Vagina (tissue), 2 donors: ENCODE measurements at regions not wholly inside any gene's neighbourhood (a gene's known extent, or its start where the extent isn't known, plus 50 kb on each side); places are given as distances from the start of the nearest gene placed in this dataset.

Experiments
- DNase-seq, 2 donors: peaks; one replicate each; pipeline ENCODE4 v3.0.0-alpha.2; 2017; ENCODE audit errors: extremely low spot score in 2 of 2
- H3K27ac ChIP-seq: fragments of 200-600 bp; sonication (generic); one replicate; pipeline ENCODE4 v1.5.1; 2019
- H3K27me3 ChIP-seq: fragments of 200-600 bp; sonication (generic); one replicate; pipeline ENCODE4 v1.5.1; 2019
- H3K36me3 ChIP-seq, 2 donors: fragments of 200-600 bp; sonication (generic); one replicate each; pipeline ENCODE4 v1.5.1; 2017 to 2019
- H3K4me1 ChIP-seq: fragments of 200-600 bp; sonication (generic); one replicate; pipeline ENCODE4 v1.5.1; 2019
- H3K4me3 ChIP-seq, 2 donors: fragments of 200-600 bp; sonication (generic); 1 replicate in 1 of 2; 2 replicates in 1 of 2; pipeline ENCODE4 v1.5.1; 2016 to 2019
- H3K9me3 ChIP-seq: fragments of 200-600 bp; sonication (generic); one replicate; pipeline ENCODE4 v1.5.1; 2019
- CTCF ChIP-seq, 3 experiments: fragments of 450-650 bp in 2 of 3; fragments of 200-600 bp in 1 of 3; sonication (generic) in 1 of 3; IDR thresholded peaks; one replicate each; pipeline ENCODE4 v1.5.1; 2017 to 2019; ENCODE audit warnings: antibody characterized with exemption in 3 of 3, mild to moderate bottlenecking in 2 of 3, moderate library complexity in 2 of 3
- POLR2A ChIP-seq, 2 donors: fragments of 450-650 bp; IDR thresholded peaks; one replicate each; pipeline ENCODE4 v1.6.1; 2017; ENCODE audit warnings: antibody characterized with exemption in 2 of 2, mild to moderate bottlenecking in 2 of 2, moderate library complexity in 2 of 2
- POLR2AphosphoS5 ChIP-seq, 2 donors: sonication (generic); formaldehyde crosslinking; IDR thresholded peaks; one replicate each; pipeline ENCODE4 v1.9.0; 2017; ENCODE audit warnings: antibody characterized with exemption in 2 of 2, mild to moderate bottlenecking in 2 of 2, low read depth in 1 of 2; ENCODE audit not compliant: insufficient read depth in 1 of 2
- intact Hi-C: fragments of 100-400 bp; cut with DNase I; formaldehyde crosslinking; loops from one replicate; pipeline ENCODE4 v1.15.1; 2023

GRCh38 chr2:192292478-192292877 lies 97.7 kb upstream of the TMEFF2 start:
- no peak for DNase-seq
- H3K4me3 ChIP-seq = no peak overlapping the region
- no peak for TF ChIP-seq CTCF (IDR thresholded peaks at IDR 0.05)
- TF ChIP-seq POLR2AphosphoS5 (IDR thresholded peaks at IDR 0.05; ENCODE audit: insufficient read depth in 1 of 2, low read depth in 1 of 2) = no peak
- no peak for TF ChIP-seq POLR2A (IDR thresholded peaks at IDR 0.05)
- intact Hi-C loops = no loop called here
- H3K27ac ChIP-seq = no peak overlapping the region
- no peaks in the 10 kb centered on the region for H3K9me3 ChIP-seq
- no peaks in the 10 kb centered on the region for H3K27me3 ChIP-seq
- H3K36me3 ChIP-seq = no peaks in the 10 kb centered on the region
- H3K4me1 ChIP-seq = no peaks in the 10 kb centered on the region

- Histone ChIP-seq H3K4me1 (no peaks in the 10 kb centered on the region), H3K27ac (no peak overlapping the region), H3K36me3 (no peaks in the 10 kb centered on the region), H3K27me3 (no peaks in the 10 kb centered on the region), H3K9me3 (no peaks in the 10 kb centered on the region), H3K4me3 (no peak overlapping the region)
- no peak for DNase-seq
- intact Hi-C loops = no loop called here
- TF ChIP-seq POLR2AphosphoS5 (IDR thresholded peaks at IDR 0.05; ENCODE audit: insufficient read depth in 1 of 2, low read depth in 1 of 2) = no peak
- no peak for TF ChIP-seq POLR2A (IDR thresholded peaks at IDR 0.05)
- no peak for TF ChIP-seq CTCF (IDR thresholded peaks at IDR 0.05)
Measured at GRCh38 chr2:192288295-192288694, 93.6 kb upstream of the TMEFF2 start.

GRCh38 chr2:192286093-192286701 lies 91.5 kb upstream of the TMEFF2 start:
- no peak overlapping the region for H3K27ac ChIP-seq
- no peak overlapping the region for H3K4me3 ChIP-seq
- H3K36me3 ChIP-seq = no peaks in the 10 kb centered on the region
- no peak for TF ChIP-seq POLR2AphosphoS5 (IDR thresholded peaks at IDR 0.05; ENCODE audit: insufficient read depth in 1 of 2, low read depth in 1 of 2)
- TF ChIP-seq CTCF (IDR thresholded peaks at IDR 0.05) = no peak
- TF ChIP-seq POLR2A (IDR thresholded peaks at IDR 0.05) = no peak
- intact Hi-C loops = no loop called here
- no peak for DNase-seq
- no peaks in the 10 kb centered on the region for H3K4me1 ChIP-seq
- no peaks in the 10 kb centered on the region for H3K9me3 ChIP-seq
- H3K27me3 ChIP-seq = no peaks in the 10 kb centered on the region

GRCh38 chr2:192283450-192283849 lies 88.7 kb upstream of the TMEFF2 start:
- H3K9me3 ChIP-seq = no peaks in the 10 kb centered on the region
- intact Hi-C loops = no loop called here
- DNase-seq = no peak
- no peaks in the 10 kb centered on the region for H3K27me3 ChIP-seq
- H3K4me3 ChIP-seq = no peak overlapping the region
- TF ChIP-seq CTCF (IDR thresholded peaks at IDR 0.05) (no peak), POLR2AphosphoS5 (IDR thresholded peaks at IDR 0.05; ENCODE audit: insufficient read depth in 1 of 2, low read depth in 1 of 2) (no peak), POLR2A (IDR thresholded peaks at IDR 0.05) (no peak)
- no peaks in the 10 kb centered on the region for H3K4me1 ChIP-seq
- H3K27ac ChIP-seq = no peak overlapping the region
- H3K36me3 ChIP-seq = no peaks in the 10 kb centered on the region

- TF ChIP-seq POLR2AphosphoS5 (IDR thresholded peaks at IDR 0.05; ENCODE audit: insufficient read depth in 1 of 2, low read depth in 1 of 2) (no peak), POLR2A (IDR thresholded peaks at IDR 0.05) (no peak), CTCF (IDR thresholded peaks at IDR 0.05) (no peak)
- intact Hi-C loops = no loop called here
- Histone ChIP-seq H3K4me1 (no peaks in the 10 kb centered on the region), H3K36me3 (no peaks in the 10 kb centered on the region), H3K27me3 (no peaks in the 10 kb centered on the region), H3K27ac (no peak overlapping the region), H3K4me3 (no peak overlapping the region), H3K9me3 (no peaks in the 10 kb centered on the region)
- DNase-seq = no peak
Measured at GRCh38 chr2:192278701-192279100, 84.0 kb upstream of the TMEFF2 start.
